ENCODE measurements at regions not wholly inside any gene's neighbourhood (a gene's known extent, or its start where the extent isn't known, plus 50 kb on each side); places are given as distances from the start of the nearest gene placed in this dataset.

- TF ChIP-seq CTCF (IDR thresholded peaks at IDR 0.05; ENCODE audit: extremely low read depth in 1 of 2, insufficient read depth in 1 of 2, low read depth in 1 of 2, low read length in 2 of 2) (peak; percentile 17 to 20), POLR2AphosphoS5 (IDR thresholded peaks at IDR 0.05; ENCODE audit: insufficient read depth, low read depth, low read length) (no peak), POLR2A (IDR thresholded peaks at IDR 0.05; ENCODE audit: low read depth, low read length) (no peak)
These were observed 132.1 kb upstream of the CXCL13 start for GRCh38 chr4:77473509-77473908.

All from endothelial cell of umbilical vein (primary cell).